Amniotic epithelial cell (primary cell): ENCODE measurements at regions not wholly inside any gene's neighbourhood (a gene's known extent, or its start where the extent isn't known, plus 50 kb on each side); places are given as distances from the start of the nearest gene placed in this dataset.
A peak's percentile ranks its signal among the peaks of the same experiment; 100 is the strongest.

ENCODE experiments used
- DNase-seq: peaks from one replicate; pipeline ENCODE4 v3.0.0-alpha.2; 2010; ENCODE audit warnings: low read depth

- peak; percentile 56 for DNase-seq
These were observed 79.7 kb upstream of the GNG2 start for GRCh38 chr14:51780741-51781140.

GRCh38 chr14:51781381-51781780 is 79.0 kb upstream of the GNG2 start:
- DNase-seq: no peak

- no peak for DNase-seq
These were observed 78.0 kb upstream of the GNG2 start for GRCh38 chr14:51782435-51782834.

- DNase-seq: peak; percentile 70
These were observed 76.6 kb upstream of the GNG2 start for GRCh38 chr14:51783765-51784164.

- peak; percentile 35 for DNase-seq
These were observed 75.9 kb upstream of the GNG2 start for GRCh38 chr14:51784466-51784865.

GRCh38 chr14:51786227-51786626 is 74.2 kb upstream of the GNG2 start:
- DNase-seq: no peak

GRCh38 chr14:51787352-51787751 is 73.1 kb upstream of the GNG2 start:
- DNase-seq: no peak

- no peak for DNase-seq
These were observed 71.3 kb upstream of the GNG2 start for GRCh38 chr14:51789114-51789513.

GRCh38 chr14:51789596-51789995 is 70.8 kb upstream of the GNG2 start:
- peak; percentile 36 for DNase-seq

- DNase-seq: no peak
These were observed 67.6 kb upstream of the GNG2 start for GRCh38 chr14:51792809-51793208.

- DNase-seq: no peak
These were observed 54.9 kb upstream of the GNG2 start for GRCh38 chr14:51805541-51805940.

- peak; percentile 53 for DNase-seq
These were observed 54.1 kb upstream of the GNG2 start for GRCh38 chr14:51806026-51807023.

- DNase-seq: peak; percentile 90
These were observed 53.1 kb upstream of the GNG2 start for GRCh38 chr14:51807356-51807755.
